Testis (tissue), 2 donors: ENCODE measurements at regions not wholly inside any gene's neighbourhood (a gene's known extent, or its start where the extent isn't known, plus 50 kb on each side); places are given as distances from the start of the nearest gene placed in this dataset.

Experiments
- DNase-seq: peaks from one replicate; pipeline ENCODE4 v3.0.0-alpha.2; 2019
- H3K27ac ChIP-seq, 2 donors: fragments of 200-600 bp; sonication (generic); one replicate each; pipeline ENCODE4 v1.5.1; 2019
- H3K27me3 ChIP-seq: fragments of 200-600 bp; sonication (generic); one replicate; pipeline ENCODE4 v1.5.1; 2019
- H3K36me3 ChIP-seq: fragments of 200-600 bp; sonication (generic); one replicate; pipeline ENCODE4 v1.5.1; 2017; ENCODE audit warnings: low read depth; ENCODE audit errors: missing control alignments
- H3K4me1 ChIP-seq: fragments of 200-600 bp; sonication (generic); one replicate; pipeline ENCODE4 v1.5.1; 2019
- H3K4me3 ChIP-seq, 2 donors: fragments of 200-600 bp; sonication (generic); one replicate each; pipeline ENCODE4 v1.5.1; 2017 to 2019
- H3K9me3 ChIP-seq: fragments of 200-600 bp; sonication (generic); one replicate; pipeline ENCODE4 v1.5.1; 2017
- POLR2A ChIP-seq: fragments of 450-650 bp; IDR thresholded peaks from one replicate; pipeline ENCODE4 v1.6.1; 2017; ENCODE audit warnings: antibody characterized with exemption, mild to moderate bottlenecking, moderate library complexity
- WGBS, 2 donors: methylation state at CpG; one replicate each; pipeline ENCODE4 v1.1.5; 2018; 5-methylcytosine and 5-hydroxymethylcytosine counted together
- intact Hi-C: fragments of 100-400 bp; cut with DNase I; formaldehyde crosslinking; loops from one replicate; pipeline ENCODE4 v1.15.1; 2023; ENCODE audit warnings: low total_unique reads
- TF ChIP-seq, protein P1 (sequence below), 3 experiments: fragments of 450-650 bp in 2 of 3; fragments of 200-600 bp in 1 of 3; sonication (generic) in 1 of 3; IDR thresholded peaks; one replicate each; pipeline ENCODE4 v1.5.1; 2016 to 2019; ENCODE audit warnings: antibody characterized with exemption in 3 of 3, mild to moderate bottlenecking in 2 of 3, moderate library complexity in 1 of 3

DNA sequence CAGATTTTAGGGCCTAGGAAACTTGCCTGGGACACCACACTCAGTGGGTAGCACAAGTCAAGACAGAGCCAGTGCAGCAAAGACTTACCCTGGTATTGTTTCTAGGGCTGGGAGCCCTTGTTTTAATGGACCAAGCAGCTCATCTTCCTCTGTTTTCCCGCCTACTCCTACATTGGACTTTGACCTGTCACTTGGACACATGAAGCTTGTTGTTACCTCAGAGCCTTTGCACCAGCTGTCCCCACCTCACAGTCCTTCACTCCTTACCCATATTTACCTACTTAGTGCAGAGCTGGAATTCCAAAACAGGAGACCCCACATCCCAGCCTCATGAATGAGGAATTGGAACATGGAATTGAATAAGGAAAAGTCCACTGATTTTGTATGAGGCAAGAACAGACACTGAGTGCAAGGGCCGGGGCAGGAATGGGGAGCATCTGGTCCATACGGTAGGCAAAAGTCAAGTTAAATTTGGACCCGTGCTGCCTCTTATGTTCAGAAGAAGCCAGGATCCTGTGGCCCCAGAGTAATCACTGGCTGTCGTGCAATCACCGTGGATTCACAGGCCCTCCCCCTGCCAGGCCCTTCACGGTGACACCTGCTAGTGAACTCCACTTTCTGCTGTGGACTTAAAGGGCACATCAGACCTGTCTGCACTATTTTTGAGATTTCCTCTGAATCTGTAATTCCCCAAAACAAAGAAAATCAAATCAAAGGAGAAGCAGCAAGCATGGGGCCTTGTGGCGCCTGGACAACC is 236.9 kb upstream of the PMEPA1 start:
- H3K36me3 ChIP-seq = no peaks in the 10 kb centered on the region
- H3K4me1 ChIP-seq = no peaks in the 10 kb centered on the region
- no peaks in the 10 kb centered on the region for H3K27me3 ChIP-seq
- no peak overlapping the region for H3K4me3 ChIP-seq
- no peak for DNase-seq
- intact Hi-C loops = no loop called here
- no peak overlapping the region for H3K27ac ChIP-seq
- 92 to 93% methylated on average over 8 of the region's 8 CpGs for WGBS, 2 donors
- H3K9me3 ChIP-seq = no peaks in the 10 kb centered on the region
- TF ChIP-seq, protein P1, sequence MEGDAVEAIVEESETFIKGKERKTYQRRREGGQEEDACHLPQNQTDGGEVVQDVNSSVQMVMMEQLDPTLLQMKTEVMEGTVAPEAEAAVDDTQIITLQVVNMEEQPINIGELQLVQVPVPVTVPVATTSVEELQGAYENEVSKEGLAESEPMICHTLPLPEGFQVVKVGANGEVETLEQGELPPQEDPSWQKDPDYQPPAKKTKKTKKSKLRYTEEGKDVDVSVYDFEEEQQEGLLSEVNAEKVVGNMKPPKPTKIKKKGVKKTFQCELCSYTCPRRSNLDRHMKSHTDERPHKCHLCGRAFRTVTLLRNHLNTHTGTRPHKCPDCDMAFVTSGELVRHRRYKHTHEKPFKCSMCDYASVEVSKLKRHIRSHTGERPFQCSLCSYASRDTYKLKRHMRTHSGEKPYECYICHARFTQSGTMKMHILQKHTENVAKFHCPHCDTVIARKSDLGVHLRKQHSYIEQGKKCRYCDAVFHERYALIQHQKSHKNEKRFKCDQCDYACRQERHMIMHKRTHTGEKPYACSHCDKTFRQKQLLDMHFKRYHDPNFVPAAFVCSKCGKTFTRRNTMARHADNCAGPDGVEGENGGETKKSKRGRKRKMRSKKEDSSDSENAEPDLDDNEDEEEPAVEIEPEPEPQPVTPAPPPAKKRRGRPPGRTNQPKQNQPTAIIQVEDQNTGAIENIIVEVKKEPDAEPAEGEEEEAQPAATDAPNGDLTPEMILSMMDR (IDR thresholded peaks at IDR 0.05) = no peak
- no peak for TF ChIP-seq POLR2A

DNA sequence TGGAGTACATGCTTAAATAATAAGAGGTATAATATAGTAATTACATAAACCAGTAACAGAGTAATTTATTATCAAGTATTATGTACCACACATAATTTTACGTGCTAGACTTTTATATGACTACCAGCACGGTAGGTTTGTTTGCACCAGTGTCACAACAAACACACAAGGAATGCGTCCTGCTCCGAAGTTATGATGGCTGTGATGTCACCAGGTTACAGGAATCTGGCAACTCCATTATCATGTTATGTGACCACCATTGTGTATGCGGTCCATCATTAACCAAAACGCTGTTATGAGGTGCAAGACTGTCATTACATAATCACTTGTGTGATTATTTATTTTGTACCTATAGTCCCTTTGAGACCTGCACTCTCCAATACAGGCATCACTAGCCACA is 235.2 kb upstream of the PMEPA1 start:
- intact Hi-C loops = no loop called here
- no peak overlapping the region for H3K27ac ChIP-seq
- no peaks in the 10 kb centered on the region for H3K9me3 ChIP-seq
- H3K4me1 ChIP-seq = no peaks in the 10 kb centered on the region
- TF ChIP-seq POLR2A = no peak
- TF ChIP-seq, protein P1 (IDR thresholded peaks at IDR 0.05) = no peak
- H3K4me3 ChIP-seq = no peak overlapping the region
- no peaks in the 10 kb centered on the region for H3K36me3 ChIP-seq
- DNase-seq = no peak
- no peaks in the 10 kb centered on the region for H3K27me3 ChIP-seq
- 92 to 94% methylated on average over 6 of the region's 6 CpGs for WGBS, 2 donors

DNA sequence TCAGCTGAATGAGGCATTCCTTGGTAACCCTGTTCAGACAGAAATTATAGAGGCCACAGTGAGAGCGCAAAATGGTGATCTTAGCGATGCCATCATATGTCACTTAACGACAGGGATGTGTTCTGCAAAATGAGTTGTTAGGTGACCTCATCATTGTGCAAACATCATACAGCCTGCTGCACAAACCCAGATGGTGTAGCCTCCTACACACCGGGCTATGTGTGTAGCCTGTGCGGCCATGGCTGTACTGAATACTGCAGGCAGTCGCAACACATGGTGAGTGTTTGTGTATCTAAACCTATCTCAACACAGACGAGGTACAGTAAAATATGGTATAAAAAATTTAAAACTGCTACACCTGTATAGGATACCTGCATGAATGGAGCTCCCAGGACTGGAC is 234.1 kb upstream of the PMEPA1 start:
- TF ChIP-seq, protein P1 (IDR thresholded peaks at IDR 0.05) = no peak
- TF ChIP-seq POLR2A = no peak
- Histone ChIP-seq H3K27me3 (no peaks in the 10 kb centered on the region), H3K36me3 (no peaks in the 10 kb centered on the region), H3K9me3 (no peaks in the 10 kb centered on the region), H3K4me1 (no peaks in the 10 kb centered on the region), H3K27ac (no peak overlapping the region), H3K4me3 (no peak overlapping the region)
- intact Hi-C loops = no loop called here
- WGBS, 2 donors = 91% methylated on average over 7 of the region's 7 CpGs
- DNase-seq = no peak

DNA sequence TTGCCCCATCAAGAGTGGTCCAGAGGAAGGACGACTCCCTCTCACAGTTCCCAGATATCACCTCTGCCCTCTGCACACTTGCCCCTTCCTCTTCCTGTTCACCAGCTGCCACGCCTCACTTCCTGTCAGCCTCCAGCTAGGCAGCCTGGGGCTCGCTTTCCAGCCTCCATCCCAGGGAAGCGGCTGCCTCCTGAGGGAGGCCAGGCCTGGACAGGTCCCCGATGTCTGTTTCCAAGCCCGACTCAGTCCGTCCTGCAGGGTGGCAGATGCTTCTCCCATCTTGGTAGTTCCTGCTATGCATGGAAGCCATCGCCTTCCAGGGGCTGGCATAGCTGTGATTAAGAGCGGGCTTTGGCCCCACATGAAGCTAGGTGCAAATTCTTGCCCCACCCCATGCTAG is 233.5 kb upstream of the PMEPA1 start:
- Histone ChIP-seq H3K36me3 (no peaks in the 10 kb centered on the region), H3K9me3 (no peaks in the 10 kb centered on the region), H3K27me3 (no peaks in the 10 kb centered on the region), H3K4me1 (no peaks in the 10 kb centered on the region), H3K27ac (no peak overlapping the region), H3K4me3 (no peak overlapping the region)
- 74 to 92% methylated on average over 3 to 9 of the region's 9 CpGs for WGBS, 2 donors
- TF ChIP-seq, protein P1 (IDR thresholded peaks at IDR 0.05) = no peak
- no peak for TF ChIP-seq POLR2A
- no peak for DNase-seq
- intact Hi-C loops = no loop called here
